HUES48 (cell line): ENCODE measurements at regions not wholly inside any gene's neighbourhood (a gene's known extent, or its start where the extent isn't known, plus 50 kb on each side); places are given as distances from the start of the nearest gene placed in this dataset.
"Not testable (repeated sequence)": the region's sequence is repeated elsewhere in the genome, so short reads cannot be mapped to it uniquely, and the experiment has no call there.

Experiments used
- H3K27ac ChIP-seq: one replicate; pipeline ENCODE4 v1.7.0; 2013; ENCODE audit warnings: low read depth, low read length, inconsistent platforms
- H3K27me3 ChIP-seq: 2 replicates; pipeline ENCODE4 v1.6.1; 2013; ENCODE audit warnings: mild to moderate bottlenecking, low read length; ENCODE audit not compliant: control insufficient read depth, insufficient read depth
- H3K36me3 ChIP-seq: 2 replicates; pipeline ENCODE4 v1.6.1; 2013; ENCODE audit warnings: low read length; ENCODE audit not compliant: control insufficient read depth, insufficient read depth
- H3K4me1 ChIP-seq: 2 replicates; pipeline ENCODE4 v1.6.1; 2013; ENCODE audit warnings: mild to moderate bottlenecking, low read length; ENCODE audit not compliant: control insufficient read depth, insufficient read depth
- H3K4me3 ChIP-seq: 2 replicates; pipeline ENCODE4 v1.5.1; 2013; ENCODE audit warnings: mild to moderate bottlenecking, low read depth, low read length
- H3K9ac ChIP-seq: 2 replicates; pipeline ENCODE4 v1.6.1; 2013; ENCODE audit warnings: mild to moderate bottlenecking, low read depth, low read length, moderate library complexity
- H3K9me3 ChIP-seq: 2 replicates; pipeline ENCODE4 v1.6.1; 2013; ENCODE audit warnings: low read length; ENCODE audit not compliant: control insufficient read depth, insufficient read depth

- H3K4me3 ChIP-seq, H3K9ac ChIP-seq, H3K36me3 ChIP-seq, H3K27ac ChIP-seq, H3K27me3 ChIP-seq, H3K9me3 ChIP-seq, H3K4me1 ChIP-seq: not testable (repeated sequence)
Measured at GRCh38 chrX:737021-737420, 106.4 kb downstream of the SHOX start.

- H3K4me3 ChIP-seq = no peak overlapping the region
- H3K9ac ChIP-seq = no peak overlapping the region
- H3K27me3 ChIP-seq = no peaks in the 10 kb centered on the region
- H3K27ac ChIP-seq = no peak overlapping the region
- H3K9me3 ChIP-seq = no peaks in the 10 kb centered on the region
- H3K4me1 ChIP-seq = no peaks in the 10 kb centered on the region
- no peaks in the 10 kb centered on the region for H3K36me3 ChIP-seq
Measured at GRCh38 chrX:734362-734761, 103.8 kb downstream of the SHOX start.

GRCh38 chrX:733961-734360 is 103.4 kb downstream of the SHOX start:
- Histone ChIP-seq H3K9me3 (no peaks in the 10 kb centered on the region), H3K9ac (no peak overlapping the region), H3K27ac (no peak overlapping the region), H3K4me1 (no peaks in the 10 kb centered on the region), H3K36me3 (no peaks in the 10 kb centered on the region), H3K4me3 (no peak overlapping the region), H3K27me3 (no peaks in the 10 kb centered on the region)

- Histone ChIP-seq H3K9ac (no peak overlapping the region), H3K4me1 (no peaks in the 10 kb centered on the region), H3K27me3 (no peaks in the 10 kb centered on the region), H3K9me3 (peaks cover 5% of the 10 kb centered on the region; the same call in 1 of the 2 replicates), H3K36me3 (no peaks in the 10 kb centered on the region), H3K4me3 (no peak overlapping the region), H3K27ac (no peak overlapping the region)
Measured at GRCh38 chrX:729583-730409, 99.2 kb downstream of the SHOX start.

- H3K36me3 ChIP-seq, H3K9ac ChIP-seq, H3K9me3 ChIP-seq, H3K4me3 ChIP-seq, H3K27ac ChIP-seq, H3K27me3 ChIP-seq, H3K4me1 ChIP-seq: not testable (repeated sequence)
Measured at GRCh38 chrX:729101-729500, 98.5 kb downstream of the SHOX start.

- not testable (repeated sequence) for H3K4me1 ChIP-seq, H3K4me3 ChIP-seq, H3K9ac ChIP-seq, H3K27ac ChIP-seq, H3K27me3 ChIP-seq, H3K36me3 ChIP-seq
- peaks cover 12% of the 10 kb centered on the region for H3K9me3 ChIP-seq
Measured at GRCh38 chrX:728639-729038, 98.0 kb downstream of the SHOX start.

- Histone ChIP-seq H3K9ac (no peak overlapping the region), H3K36me3 (no peaks in the 10 kb centered on the region), H3K27ac (no peak overlapping the region), H3K4me3 (no peak overlapping the region), H3K4me1 (no peaks in the 10 kb centered on the region), H3K9me3 (peaks cover 15% of the 10 kb centered on the region), H3K27me3 (no peaks in the 10 kb centered on the region)
Measured at GRCh38 chrX:727738-728621, 97.4 kb downstream of the SHOX start.

GRCh38 chrX:725971-726370 is 95.4 kb downstream of the SHOX start:
- H3K27ac ChIP-seq = no peak overlapping the region
- no peak overlapping the region for H3K4me3 ChIP-seq
- no peaks in the 10 kb centered on the region for H3K36me3 ChIP-seq
- H3K9me3 ChIP-seq = peaks cover 15% of the 10 kb centered on the region
- H3K4me1 ChIP-seq = no peaks in the 10 kb centered on the region
- H3K27me3 ChIP-seq = no peaks in the 10 kb centered on the region
- H3K9ac ChIP-seq = no peak overlapping the region

GRCh38 chrX:724256-724655 is 93.7 kb downstream of the SHOX start:
- Histone ChIP-seq H3K9me3 (peaks cover 15% of the 10 kb centered on the region), H3K27me3 (no peaks in the 10 kb centered on the region), H3K4me3 (no peak overlapping the region), H3K36me3 (no peaks in the 10 kb centered on the region), H3K27ac (no peak overlapping the region), H3K4me1 (no peaks in the 10 kb centered on the region), H3K9ac (no peak overlapping the region)

GRCh38 chrX:723781-724180 is 93.2 kb downstream of the SHOX start:
- no peak overlapping the region for H3K9ac ChIP-seq
- H3K36me3 ChIP-seq = no peaks in the 10 kb centered on the region
- no peaks in the 10 kb centered on the region for H3K27me3 ChIP-seq
- no peaks in the 10 kb centered on the region for H3K4me1 ChIP-seq
- no peak overlapping the region for H3K27ac ChIP-seq
- H3K9me3 ChIP-seq = peaks cover 15% of the 10 kb centered on the region
- H3K4me3 ChIP-seq = no peak overlapping the region

GRCh38 chrX:721354-721753 is 90.8 kb downstream of the SHOX start:
- no peak overlapping the region for H3K4me3 ChIP-seq
- no peak overlapping the region for H3K27ac ChIP-seq
- H3K9me3 ChIP-seq = peaks cover 15% of the 10 kb centered on the region
- no peaks in the 10 kb centered on the region for H3K27me3 ChIP-seq
- H3K9ac ChIP-seq = no peak overlapping the region
- H3K36me3 ChIP-seq = no peaks in the 10 kb centered on the region
- H3K4me1 ChIP-seq = no peaks in the 10 kb centered on the region
